Activated gamma-delta T cell treated with Interleukin-2 at 50 U/mL for 16 hours (primary cell): ENCODE measurements at regions not wholly inside any gene's neighbourhood (a gene's known extent, or its start where the extent isn't known, plus 50 kb on each side); places are given as distances from the start of the nearest gene placed in this dataset.
"Not testable (repeated sequence)": the region's sequence is repeated elsewhere in the genome, so short reads cannot be mapped to it uniquely, and the experiment has no call there.

Experiments
- DNase-seq: peaks from one replicate; pipeline ENCODE4 v3.0.0-alpha.2; 2020

- no peak for DNase-seq
Measured at GRCh38 chr6:164817662-164818061, 491.7 kb downstream of the C6orf118 start.

GRCh38 chr6:164812706-164813105, 496.7 kb downstream of the C6orf118 start:
- no peak for DNase-seq

GRCh38 chr6:164807125-164807524, 502.3 kb downstream of the C6orf118 start:
- DNase-seq, result no peak

GRCh38 chr6:164795056-164795815, 514.2 kb downstream of the C6orf118 start:
- DNase-seq, result no peak

GRCh38 chr6:164792666-164793065, 516.7 kb downstream of the C6orf118 start:
- no peak for DNase-seq

GRCh38 chr6:164791498-164791897, 517.9 kb downstream of the C6orf118 start:
- DNase-seq, result no peak

GRCh38 chr6:164763788-164764187, 545.6 kb downstream of the C6orf118 start:
- no peak for DNase-seq

GRCh38 chr6:164757451-164757850, 552.0 kb downstream of the C6orf118 start:
- DNase-seq, result no peak

GRCh38 chr6:164756723-164757122, 552.7 kb downstream of the C6orf118 start:
- DNase-seq, result no peak

- DNase-seq, result no peak
Measured at GRCh38 chr6:164756142-164756541, 553.3 kb downstream of the C6orf118 start.

GRCh38 chr6:164753517-164753916, 555.9 kb downstream of the C6orf118 start:
- no peak for DNase-seq

GRCh38 chr6:164751395-164751794, 558.0 kb downstream of the C6orf118 start:
- no peak for DNase-seq

GRCh38 chr6:164750128-164750527, 559.3 kb downstream of the C6orf118 start:
- no peak for DNase-seq

- DNase-seq, result no peak
Measured at GRCh38 chr6:164749221-164750064, 560.0 kb downstream of the C6orf118 start.

- DNase-seq, result no peak
Measured at GRCh38 chr6:164744301-164744700, 565.1 kb downstream of the C6orf118 start.

- no peak for DNase-seq
Measured at GRCh38 chr6:164741938-164742451, 567.4 kb downstream of the C6orf118 start.

- not testable (repeated sequence) for DNase-seq
Measured at GRCh38 chr6:164736090-164736489, 573.3 kb downstream of the C6orf118 start.

GRCh38 chr6:164731539-164731938, 577.9 kb downstream of the C6orf118 start:
- DNase-seq, result no peak

- no peak for DNase-seq
Measured at GRCh38 chr6:164721460-164721859, 587.9 kb downstream of the C6orf118 start.

GRCh38 chr6:164700497-164700896, 608.9 kb downstream of the C6orf118 start:
- DNase-seq, result no peak

GRCh38 chr6:164695896-164696295, 613.5 kb downstream of the C6orf118 start:
- no peak for DNase-seq

- no peak for DNase-seq
Measured at GRCh38 chr6:164694386-164694785, 615.0 kb downstream of the C6orf118 start.

- no peak for DNase-seq
Measured at GRCh38 chr6:164693944-164694343, 615.5 kb downstream of the C6orf118 start.
